ENCODE measurements at regions not wholly inside any gene's neighbourhood (a gene's known extent, or its start where the extent isn't known, plus 50 kb on each side); places are given as distances from the start of the nearest gene placed in this dataset.

- TF ChIP-seq LEF1 (IDR thresholded peaks at IDR 0.05; ENCODE audit: borderline replicate concordance) (no peak), ZNF384 (IDR thresholded peaks at IDR 0.05) (no peak), SUZ12 (IDR thresholded peaks at IDR 0.05) (no peak), PKNOX1 (IDR thresholded peaks at IDR 0.05) (no peak), BHLHE40 (IDR thresholded peaks at IDR 0.05; ENCODE audit: borderline replicate concordance) (no peak), ELF4 (IDR thresholded peaks at IDR 0.05) (no peak), FOXM1 (IDR thresholded peaks at IDR 0.05; ENCODE audit: borderline replicate concordance) (no peak), SP1 (IDR thresholded peaks at IDR 0.05) (no peak), FOXK2 (IDR thresholded peaks at IDR 0.05) (no peak), TARDBP (IDR thresholded peaks at IDR 0.05) (no peak), ARNT (IDR thresholded peaks at IDR 0.05) (no peak), NFRKB (IDR thresholded peaks at IDR 0.05) (no peak)
Observed at GRCh38 chr1:214125819-214126218, 138.0 kb downstream of the PROX1 start.
